MCF 10A (cell line): ENCODE measurements at regions not wholly inside any gene's neighbourhood (a gene's known extent, or its start where the extent isn't known, plus 50 kb on each side); places are given as distances from the start of the nearest gene placed in this dataset.

ENCODE experiments used
- BruUV-seq: library from RNA; stranded (reverse); fragments of 400-500 nt; replicated peaks from 2 replicates; lab custom pipeline; 2021; lab: Mats Ljungman, UMichigan
- CTCF ChIA-PET: fragments of 300-600 bp; sonication (Branson Sonifier 250); formaldehyde crosslinking; extraction: SDS; loops from one replicate; lab custom pipeline; 2021; ENCODE audit warnings: antibody characterized with exemption, inconsistent platforms; lab: Yijun Ruan, JAX
- POLR2A ChIA-PET: fragments of 300-600, 350-650 bp; sonication (Branson Sonifier 250); formaldehyde crosslinking; extraction: SDS; loops from one replicate; lab custom pipeline; 2020; ENCODE audit warnings: antibody characterized with exemption, inconsistent platforms; lab: Yijun Ruan, JAX
- DNase-seq: peaks from one replicate; pipeline ENCODE4 v3.0.0-alpha.2; 2018; ENCODE audit not compliant: unreplicated experiment
- H3K27ac Mint-ChIP-seq: one replicate; pipeline ENCODE4 v1.8.0; 2022; ENCODE audit warnings: mild to moderate bottlenecking, low read depth, mixed read lengths; ENCODE audit not compliant: unreplicated experiment
- H3K27me3 Mint-ChIP-seq: one replicate; pipeline ENCODE4 v1.8.0; 2022; ENCODE audit warnings: mixed read lengths; ENCODE audit not compliant: insufficient read depth, unreplicated experiment
- H3K36me3 Mint-ChIP-seq: one replicate; pipeline ENCODE4 v1.8.0; 2022; ENCODE audit warnings: mild to moderate bottlenecking, moderate library complexity, mixed read lengths; ENCODE audit not compliant: insufficient read depth, unreplicated experiment
- H3K4me1 Mint-ChIP-seq: one replicate; pipeline ENCODE4 v1.8.0; 2022; ENCODE audit warnings: mixed read lengths; ENCODE audit not compliant: insufficient read depth, unreplicated experiment
- H3K4me3 Mint-ChIP-seq: one replicate; pipeline ENCODE4 v1.8.0; 2022; ENCODE audit warnings: mild to moderate bottlenecking, moderate library complexity, mixed read lengths; ENCODE audit not compliant: unreplicated experiment
- H3K9me3 Mint-ChIP-seq: one replicate; pipeline ENCODE4 v1.8.0; 2022; ENCODE audit warnings: mixed read lengths; ENCODE audit not compliant: unreplicated experiment
- intact Hi-C: fragments of 100-400 bp; cut with micrococcal nuclease; formaldehyde crosslinking; loops from 2 replicates; pipeline ENCODE4 v1.14.1; 2022
- TF ChIP-seq, protein P1 (sequence below): fragments of 200-600 bp; IDR thresholded peaks from one replicate; pipeline ENCODE4 v1.8.0; 2022; ENCODE audit warnings: antibody characterized with exemption, mild to moderate bottlenecking; ENCODE audit not compliant: unreplicated experiment

DNA sequence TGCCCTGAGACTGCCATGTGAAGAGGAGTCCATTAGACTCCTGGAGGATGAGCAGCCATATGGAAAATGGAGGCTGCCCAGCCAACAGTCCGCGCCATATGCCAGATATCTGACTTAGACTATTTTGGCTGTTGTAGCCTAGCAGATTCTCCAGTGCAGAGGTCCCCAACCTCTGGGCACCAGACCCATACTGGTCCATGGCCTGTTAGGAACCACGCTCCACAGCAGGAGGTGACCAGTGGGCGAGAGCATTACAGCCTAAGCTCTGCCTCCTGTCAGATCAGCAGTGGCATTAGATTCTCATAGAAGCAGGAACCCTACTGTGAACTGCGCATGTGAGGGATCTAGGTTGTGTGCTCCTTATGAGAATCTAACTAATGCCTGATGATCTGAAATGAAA is 851.9 kb downstream of the NR2F1-AS1 start:
- Mint-ChIP-seq H3K36me3 (no peaks in the 10 kb centered on the region), H3K4me3 (no peak overlapping the region), H3K27ac (no peak overlapping the region), H3K4me1 (no peaks in the 10 kb centered on the region), H3K9me3 (no peaks in the 10 kb centered on the region), H3K27me3 (no peaks in the 10 kb centered on the region)
- CTCF ChIA-PET: no interaction called here
- TF ChIP-seq, protein P1, sequence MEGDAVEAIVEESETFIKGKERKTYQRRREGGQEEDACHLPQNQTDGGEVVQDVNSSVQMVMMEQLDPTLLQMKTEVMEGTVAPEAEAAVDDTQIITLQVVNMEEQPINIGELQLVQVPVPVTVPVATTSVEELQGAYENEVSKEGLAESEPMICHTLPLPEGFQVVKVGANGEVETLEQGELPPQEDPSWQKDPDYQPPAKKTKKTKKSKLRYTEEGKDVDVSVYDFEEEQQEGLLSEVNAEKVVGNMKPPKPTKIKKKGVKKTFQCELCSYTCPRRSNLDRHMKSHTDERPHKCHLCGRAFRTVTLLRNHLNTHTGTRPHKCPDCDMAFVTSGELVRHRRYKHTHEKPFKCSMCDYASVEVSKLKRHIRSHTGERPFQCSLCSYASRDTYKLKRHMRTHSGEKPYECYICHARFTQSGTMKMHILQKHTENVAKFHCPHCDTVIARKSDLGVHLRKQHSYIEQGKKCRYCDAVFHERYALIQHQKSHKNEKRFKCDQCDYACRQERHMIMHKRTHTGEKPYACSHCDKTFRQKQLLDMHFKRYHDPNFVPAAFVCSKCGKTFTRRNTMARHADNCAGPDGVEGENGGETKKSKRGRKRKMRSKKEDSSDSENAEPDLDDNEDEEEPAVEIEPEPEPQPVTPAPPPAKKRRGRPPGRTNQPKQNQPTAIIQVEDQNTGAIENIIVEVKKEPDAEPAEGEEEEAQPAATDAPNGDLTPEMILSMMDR: no peak
- intact Hi-C loops: no loop called here
- no TSS peak for BruUV-seq
- DNase-seq: no peak
- POLR2A ChIA-PET: no interaction called here

DNA sequence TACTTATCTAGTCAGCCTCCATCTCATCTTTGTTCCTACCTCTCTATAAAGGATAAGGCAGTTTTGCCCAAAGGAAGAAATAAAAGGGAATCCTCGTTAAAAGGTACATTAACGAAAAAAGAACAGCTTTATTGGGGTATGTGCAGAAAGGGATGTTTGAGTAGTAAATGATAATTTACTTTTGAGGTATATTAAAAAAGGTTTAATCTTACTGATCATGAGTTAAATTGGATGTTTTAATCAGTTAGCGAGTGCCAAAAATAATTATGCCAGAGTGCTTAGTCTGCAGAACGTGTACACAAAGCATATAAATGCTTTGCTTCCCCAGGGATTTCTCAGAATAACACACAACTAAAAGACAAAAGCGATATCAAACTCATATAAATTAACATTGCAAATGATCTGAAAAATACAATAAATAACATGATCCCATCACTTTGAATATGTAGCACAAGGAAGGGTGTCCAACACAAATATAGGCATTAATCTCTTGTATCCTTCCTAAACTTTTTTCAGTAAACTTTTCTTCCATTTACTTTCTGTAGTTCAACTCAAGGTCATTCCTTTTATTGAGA is 865.0 kb downstream of the NR2F1-AS1 start:
- BruUV-seq: no TSS peak
- Mint-ChIP-seq H3K27ac (no peak overlapping the region), H3K4me3 (no peak overlapping the region), H3K9me3 (no peaks in the 10 kb centered on the region), H3K4me1 (no peaks in the 10 kb centered on the region), H3K36me3 (no peaks in the 10 kb centered on the region), H3K27me3 (no peaks in the 10 kb centered on the region)
- CTCF ChIA-PET: no interaction called here
- TF ChIP-seq, protein P1: no peak
- DNase-seq: no peak
- POLR2A ChIA-PET: interaction anchor here (0.6 kb wide), 1 partner anchor 77 kb away, joined by 3 read pairs; no protein-coding TSS in a partner anchor
- intact Hi-C loops: no loop called here

DNA sequence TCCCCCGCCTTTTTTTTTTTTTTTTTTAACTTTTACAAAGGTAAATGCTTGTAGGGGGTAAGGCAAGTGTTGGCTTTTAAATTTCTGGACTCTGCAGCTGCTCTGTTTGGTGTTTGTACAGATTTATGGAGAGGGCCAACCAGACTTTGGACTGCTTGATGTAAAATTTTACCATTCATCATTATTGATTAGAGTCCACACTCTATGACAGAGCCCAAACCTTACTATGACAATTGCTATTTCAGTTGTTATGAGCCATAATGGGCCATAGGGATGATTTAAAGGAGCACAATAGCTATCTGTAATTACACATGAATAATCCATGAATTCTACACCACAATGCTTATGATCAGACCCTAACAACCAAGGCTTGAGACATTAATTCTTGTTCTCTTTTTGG is 867.2 kb downstream of the NR2F1-AS1 start:
- Mint-ChIP-seq H3K36me3 (no peaks in the 10 kb centered on the region), H3K27me3 (no peaks in the 10 kb centered on the region), H3K27ac (no peak overlapping the region), H3K9me3 (no peaks in the 10 kb centered on the region), H3K4me1 (no peaks in the 10 kb centered on the region), H3K4me3 (no peak overlapping the region)
- no TSS peak for BruUV-seq
- TF ChIP-seq, protein P1: no peak
- POLR2A ChIA-PET: no interaction called here
- CTCF ChIA-PET: no interaction called here
- no peak for DNase-seq
- intact Hi-C loops: no loop called here

DNA sequence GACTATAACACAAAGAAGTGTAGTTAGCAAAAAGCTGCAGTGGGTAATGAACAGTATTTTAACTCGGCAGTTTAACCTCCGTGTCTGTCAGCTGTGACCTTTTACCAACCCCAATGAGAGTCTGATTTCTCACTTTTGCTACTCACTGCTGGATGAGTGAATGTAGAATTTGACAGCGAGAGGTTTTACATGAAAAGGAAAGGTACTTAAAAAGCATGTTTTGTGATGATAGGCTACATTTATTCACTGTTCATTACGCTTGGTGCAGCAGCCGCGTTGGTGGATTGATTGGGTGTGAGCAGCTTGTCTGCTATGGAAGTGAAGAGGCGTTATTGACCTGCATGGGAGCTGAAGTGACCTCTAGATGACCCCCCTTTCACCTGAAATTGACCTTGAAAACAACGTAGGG is 867.7 kb downstream of the NR2F1-AS1 start:
- TF ChIP-seq, protein P1: no peak
- CTCF ChIA-PET: no interaction called here
- Mint-ChIP-seq H3K4me3 (no peak overlapping the region), H3K9me3 (no peaks in the 10 kb centered on the region), H3K4me1 (no peaks in the 10 kb centered on the region), H3K27me3 (no peaks in the 10 kb centered on the region), H3K27ac (no peak overlapping the region), H3K36me3 (no peaks in the 10 kb centered on the region)
- no TSS peak for BruUV-seq
- intact Hi-C loops: no loop called here
- no peak for DNase-seq
- POLR2A ChIA-PET: no interaction called here
